ENCODE measurements at regions not wholly inside any gene's neighbourhood (a gene's known extent, or its start where the extent isn't known, plus 50 kb on each side); places are given as distances from the start of the nearest gene placed in this dataset.

- Mint-ChIP-seq H3K4me1 (ENCODE audit: low read depth, unreplicated experiment) (no peaks in the 10 kb centered on the region), H3K27me3 (ENCODE audit: unreplicated experiment) (peaks cover 3% of the 10 kb centered on the region), H3K4me3 (ENCODE audit: unreplicated experiment) (no peak overlapping the region), H3K36me3 (ENCODE audit: unreplicated experiment) (peaks cover 39% of the 10 kb centered on the region), H3K27ac (ENCODE audit: unreplicated experiment) (no peak overlapping the region), H3K9me3 (ENCODE audit: unreplicated experiment) (peaks cover 20% of the 10 kb centered on the region)
- DNase-seq, result no peak
- TF ChIP-seq, protein P1, sequence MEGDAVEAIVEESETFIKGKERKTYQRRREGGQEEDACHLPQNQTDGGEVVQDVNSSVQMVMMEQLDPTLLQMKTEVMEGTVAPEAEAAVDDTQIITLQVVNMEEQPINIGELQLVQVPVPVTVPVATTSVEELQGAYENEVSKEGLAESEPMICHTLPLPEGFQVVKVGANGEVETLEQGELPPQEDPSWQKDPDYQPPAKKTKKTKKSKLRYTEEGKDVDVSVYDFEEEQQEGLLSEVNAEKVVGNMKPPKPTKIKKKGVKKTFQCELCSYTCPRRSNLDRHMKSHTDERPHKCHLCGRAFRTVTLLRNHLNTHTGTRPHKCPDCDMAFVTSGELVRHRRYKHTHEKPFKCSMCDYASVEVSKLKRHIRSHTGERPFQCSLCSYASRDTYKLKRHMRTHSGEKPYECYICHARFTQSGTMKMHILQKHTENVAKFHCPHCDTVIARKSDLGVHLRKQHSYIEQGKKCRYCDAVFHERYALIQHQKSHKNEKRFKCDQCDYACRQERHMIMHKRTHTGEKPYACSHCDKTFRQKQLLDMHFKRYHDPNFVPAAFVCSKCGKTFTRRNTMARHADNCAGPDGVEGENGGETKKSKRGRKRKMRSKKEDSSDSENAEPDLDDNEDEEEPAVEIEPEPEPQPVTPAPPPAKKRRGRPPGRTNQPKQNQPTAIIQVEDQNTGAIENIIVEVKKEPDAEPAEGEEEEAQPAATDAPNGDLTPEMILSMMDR (IDR thresholded peaks at IDR 0.05; ENCODE audit: partially characterized antibody, unreplicated experiment), result no peak
These were observed 89.5 kb upstream of the CST7 start for GRCh38 chr20:24859539-24859938.

GRCh38 chr20:24862186-24862585 lies 86.9 kb upstream of the CST7 start:
- Mint-ChIP-seq H3K36me3 (ENCODE audit: unreplicated experiment) (peaks cover 39% of the 10 kb centered on the region), H3K4me3 (ENCODE audit: unreplicated experiment) (no peak overlapping the region), H3K27me3 (ENCODE audit: unreplicated experiment) (no peaks in the 10 kb centered on the region), H3K27ac (ENCODE audit: unreplicated experiment) (no peak overlapping the region), H3K4me1 (ENCODE audit: low read depth, unreplicated experiment) (no peaks in the 10 kb centered on the region), H3K9me3 (ENCODE audit: unreplicated experiment) (peaks cover 19% of the 10 kb centered on the region)
- TF ChIP-seq, protein P1 (IDR thresholded peaks at IDR 0.05; ENCODE audit: partially characterized antibody, unreplicated experiment), result no peak
- DNase-seq, result no peak

DNA sequence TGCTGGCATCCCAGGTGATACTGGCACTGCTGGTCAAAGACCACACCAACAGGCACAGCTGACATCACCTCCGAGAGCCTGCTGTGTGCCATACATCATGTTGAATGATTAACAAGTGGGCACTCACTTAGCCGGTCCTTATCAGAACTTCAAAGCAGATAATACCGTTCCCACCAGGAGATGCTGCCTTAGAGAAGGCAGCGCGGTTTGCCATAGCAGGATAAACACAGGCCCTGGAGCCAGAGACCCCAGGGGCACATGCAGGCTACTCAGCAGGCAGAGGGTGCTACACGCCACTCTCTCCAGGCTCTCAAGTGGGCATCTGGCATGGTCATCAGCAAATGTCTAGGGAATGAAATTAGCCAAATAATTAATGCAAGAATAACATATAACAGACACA lies 86.5 kb upstream of the CST7 start:
- Mint-ChIP-seq H3K4me1 (ENCODE audit: low read depth, unreplicated experiment) (no peaks in the 10 kb centered on the region), H3K4me3 (ENCODE audit: unreplicated experiment) (no peak overlapping the region), H3K27me3 (ENCODE audit: unreplicated experiment) (no peaks in the 10 kb centered on the region), H3K9me3 (ENCODE audit: unreplicated experiment) (peaks cover 21% of the 10 kb centered on the region), H3K27ac (ENCODE audit: unreplicated experiment) (no peak overlapping the region), H3K36me3 (ENCODE audit: unreplicated experiment) (peaks cover 39% of the 10 kb centered on the region)
- TF ChIP-seq, protein P1 (IDR thresholded peaks at IDR 0.05; ENCODE audit: partially characterized antibody, unreplicated experiment), result no peak
- no peak for DNase-seq

GRCh38 chr20:24863356-24863755 lies 85.7 kb upstream of the CST7 start:
- peaks cover 21% of the 10 kb centered on the region for H3K9me3 Mint-ChIP-seq (ENCODE audit: unreplicated experiment)
- no peak overlapping the region for H3K4me3 Mint-ChIP-seq (ENCODE audit: unreplicated experiment)
- H3K27ac Mint-ChIP-seq (ENCODE audit: unreplicated experiment), result no peak overlapping the region
- DNase-seq, result no peak
- TF ChIP-seq, protein P1 (IDR thresholded peaks at IDR 0.05; ENCODE audit: partially characterized antibody, unreplicated experiment), result no peak
- H3K4me1 Mint-ChIP-seq (ENCODE audit: low read depth, unreplicated experiment), result no peaks in the 10 kb centered on the region
- no peaks in the 10 kb centered on the region for H3K27me3 Mint-ChIP-seq (ENCODE audit: unreplicated experiment)
- peaks cover 33% of the 10 kb centered on the region for H3K36me3 Mint-ChIP-seq (ENCODE audit: unreplicated experiment)

GRCh38 chr20:24866008-24866407 lies 83.1 kb upstream of the CST7 start:
- no peaks in the 10 kb centered on the region for H3K4me1 Mint-ChIP-seq (ENCODE audit: low read depth, unreplicated experiment)
- no peak overlapping the region for H3K4me3 Mint-ChIP-seq (ENCODE audit: unreplicated experiment)
- no peaks in the 10 kb centered on the region for H3K27me3 Mint-ChIP-seq (ENCODE audit: unreplicated experiment)
- DNase-seq, result no peak
- TF ChIP-seq, protein P1 (IDR thresholded peaks at IDR 0.05; ENCODE audit: partially characterized antibody, unreplicated experiment), result no peak
- peaks cover 19% of the 10 kb centered on the region for H3K36me3 Mint-ChIP-seq (ENCODE audit: unreplicated experiment)
- peaks cover 13% of the 10 kb centered on the region for H3K9me3 Mint-ChIP-seq (ENCODE audit: unreplicated experiment)
- no peak overlapping the region for H3K27ac Mint-ChIP-seq (ENCODE audit: unreplicated experiment)

All from glutamatergic neuron (in vitro differentiated cells).